Spleen (tissue), 11 donors: ENCODE measurements at regions not wholly inside any gene's neighbourhood (a gene's known extent, or its start where the extent isn't known, plus 50 kb on each side); places are given as distances from the start of the nearest gene placed in this dataset.

Experiments
- DNase-seq: peaks from one replicate; pipeline ENCODE4 v3.0.0-alpha.2; 2020
- H3K27ac ChIP-seq, 8 donors: fragments of 200-600 bp; sonication (generic) in 7 of 8; 1 replicate in 4 of 8; 2 replicates in 4 of 8; pipeline versions ENCODE4 v1.5.0 to v1.8.0; 2016 to 2021; ENCODE audit warnings: inconsistent platforms in 4 of 8, mild to moderate bottlenecking in 4 of 8, moderate library complexity in 1 of 8
- H3K27me3 ChIP-seq, 7 donors: fragments of 200-600 bp; sonication (generic) in 6 of 7; replicated peaks in 1 of 7; 1 replicate in 4 of 7; 2 replicates in 3 of 7; pipeline versions ENCODE4 v1.5.0 to v1.8.0; 2016 to 2021; ENCODE audit warnings: inconsistent platforms in 3 of 7, mild to moderate bottlenecking in 1 of 7
- H3K36me3 ChIP-seq, 6 donors: fragments of 200-600 bp; sonication (generic) in 5 of 6; 1 replicate in 4 of 6; 2 replicates in 2 of 6; pipeline versions ENCODE4 v1.5.0 to v1.8.0; 2016 to 2021; ENCODE audit warnings: inconsistent platforms in 2 of 6
- H3K4me1 ChIP-seq, 6 donors: fragments of 200-600 bp; sonication (generic) in 5 of 6; 1 replicate in 3 of 6; 2 replicates in 3 of 6; pipeline versions ENCODE4 v1.5.0 to v1.8.0; 2016 to 2021; ENCODE audit warnings: inconsistent platforms in 3 of 6
- H3K4me3 ChIP-seq, 8 donors: fragments of 200-600 bp; sonication (generic) in 7 of 8; 1 replicate in 4 of 8; 2 replicates in 4 of 8; pipeline versions ENCODE4 v1.5.0 to v1.8.0; 2016 to 2021; ENCODE audit warnings: inconsistent platforms in 4 of 8, mild to moderate bottlenecking in 4 of 8, moderate library complexity in 2 of 8
- H3K9me3 ChIP-seq, 8 donors: fragments of 200-600 bp; sonication (generic) in 7 of 8; 1 replicate in 4 of 8; 2 replicates in 4 of 8; pipeline versions ENCODE4 v1.5.0 to v1.8.0; 2016 to 2021; ENCODE audit warnings: inconsistent platforms in 4 of 8
- CTCF ChIP-seq, 11 experiments: fragments of 200-600 bp in 7 of 11; fragments of 450-650 bp in 4 of 11; sonication (generic) in 4 of 11; IDR thresholded peaks in 8 of 11; conservative IDR thresholded peaks in 3 of 11; 1 replicate in 7 of 11; 2 replicates in 4 of 11; pipeline versions ENCODE4 v1.4.0 to v1.8.0; 2016 to 2021; ENCODE audit warnings: antibody characterized with exemption in 11 of 11, inconsistent platforms in 4 of 11, mild to moderate bottlenecking in 1 of 11
- POLR2A ChIP-seq, 3 donors: fragments of 450-650 bp; IDR thresholded peaks; one replicate each; pipeline ENCODE4 v1.5.1; 2017; ENCODE audit warnings: antibody characterized with exemption in 3 of 3, mild to moderate bottlenecking in 1 of 3
- POLR2AphosphoS5 ChIP-seq, 3 donors: sonication (generic); formaldehyde crosslinking; IDR thresholded peaks; one replicate each; pipeline ENCODE4 v1.5.1; 2017; ENCODE audit warnings: antibody characterized with exemption in 3 of 3
- WGBS, 5 donors: extraction: QIAGEN DNeasy Blood & Tissue Kit in 3 of 5; methylation state at CpG; one replicate each; pipeline versions ENCODE4 v1.1.5 to v1.1.7; 2013 to 2018; 5-methylcytosine and 5-hydroxymethylcytosine counted together
- intact Hi-C: fragments of 100-400 bp; cut with DNase I; formaldehyde crosslinking; loops from one replicate; pipeline ENCODE4 v1.15.0; 2023; ENCODE audit warnings: low total_unique reads
- donor health status: healthy with polysubstance abuse.
- donor health status: DM: no; HTN: no; CAD: no; lungs with moderate emphysema.
- donor health status: DM: no; HTN: no; CAD: no.
- donor health status: Bipolar disorder and iron deficiency.
- donor health status: healthy.
- donor health status: DM: no; HTN: no; CAD: no.
- donor health status: DM: yes; HTN: yes; CAD: no.

DNA sequence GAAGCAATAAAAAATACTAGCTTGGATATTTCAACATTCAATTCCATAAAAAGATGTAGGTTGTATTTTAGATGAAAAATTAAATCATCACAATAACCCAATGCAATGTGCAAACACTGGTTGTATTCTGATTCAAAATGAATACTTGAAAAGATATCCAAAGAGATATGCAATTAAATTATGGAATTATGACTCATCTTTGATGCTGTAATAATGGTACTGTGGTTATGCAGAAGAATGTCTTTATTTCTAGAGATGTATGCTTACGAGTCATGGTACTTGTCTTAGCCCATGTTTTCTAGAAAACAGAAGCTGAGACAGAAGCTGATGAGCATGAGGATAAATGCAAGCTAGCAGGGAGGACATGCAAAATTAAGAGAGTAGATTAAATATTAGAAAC is 1941.4 kb upstream of the NUDT12 start:
- Histone ChIP-seq H3K36me3 (no peaks in the 10 kb centered on the region), H3K27ac (no peak overlapping the region), H3K4me3 (no peak overlapping the region), H3K4me1 (no peaks in the 10 kb centered on the region), H3K27me3 (no peaks in the 10 kb centered on the region), H3K9me3 (no peaks in the 10 kb centered on the region)
- TF ChIP-seq CTCF (IDR thresholded peaks at IDR 0.05 in 8 of 11, conservative IDR thresholded peaks at IDR 0.05 in 3 of 11) (no peak), POLR2AphosphoS5 (IDR thresholded peaks at IDR 0.05) (no peak), POLR2A (IDR thresholded peaks at IDR 0.05) (no peak)
- 66 to 96% (median 77%) methylated on average over 1 of the region's 1 CpG for WGBS, 5 donors
- intact Hi-C loops: no loop called here
- no peak for DNase-seq

- no peaks in the 10 kb centered on the region for H3K36me3 ChIP-seq
- 64 to 85% (median 76%) methylated on average over 1 of the region's 1 CpG for WGBS, 5 donors
- no peaks in the 10 kb centered on the region for H3K4me1 ChIP-seq
- no peak for DNase-seq
- no peak overlapping the region for H3K27ac ChIP-seq
- H3K4me3 ChIP-seq: no peak overlapping the region
- H3K27me3 ChIP-seq: no peaks in the 10 kb centered on the region
- intact Hi-C loops: no loop called here
- no peak for TF ChIP-seq POLR2A (IDR thresholded peaks at IDR 0.05)
- no peak for TF ChIP-seq POLR2AphosphoS5 (IDR thresholded peaks at IDR 0.05)
- no peaks in the 10 kb centered on the region for H3K9me3 ChIP-seq
Observed at GRCh38 chr5:105501315-105501714, 1938.7 kb upstream of the NUDT12 start.

DNA sequence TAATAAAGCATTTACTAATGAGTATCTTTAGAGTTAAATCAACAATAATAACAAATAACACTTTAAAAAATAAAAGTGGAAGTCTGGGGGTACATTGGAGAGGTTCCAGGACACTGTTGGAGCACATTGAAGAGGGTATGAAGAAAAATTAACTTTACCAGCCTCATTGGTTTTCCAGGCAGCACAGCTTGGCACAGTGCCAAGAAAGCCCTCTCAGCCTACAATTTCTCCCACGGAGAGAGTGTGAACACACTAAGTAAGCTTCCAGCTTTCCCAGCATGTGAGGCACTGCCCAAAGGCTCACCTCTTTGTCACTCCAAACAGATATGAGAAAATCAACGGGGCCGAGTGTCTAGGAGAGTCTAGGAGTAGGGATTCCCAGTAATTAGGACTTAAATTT is 1912.8 kb upstream of the NUDT12 start:
- Histone ChIP-seq H3K9me3 (peaks cover 0 to 40% (median 31%) of the 10 kb centered on the region in 8 donors), H3K27ac (no peak overlapping the region), H3K36me3 (no peaks in the 10 kb centered on the region), H3K27me3 (no peaks in the 10 kb centered on the region), H3K4me1 (no peaks in the 10 kb centered on the region), H3K4me3 (no peak overlapping the region)
- no peak for DNase-seq
- TF ChIP-seq POLR2A (IDR thresholded peaks at IDR 0.05) (no peak), POLR2AphosphoS5 (IDR thresholded peaks at IDR 0.05) (no peak), CTCF (IDR thresholded peaks at IDR 0.05 in 8 of 11, conservative IDR thresholded peaks at IDR 0.05 in 3 of 11) (no peak)
- WGBS, 5 donors: 66 to 84% (median 76%) methylated on average over 3 of the region's 3 CpGs
- intact Hi-C loops: no loop called here

DNA sequence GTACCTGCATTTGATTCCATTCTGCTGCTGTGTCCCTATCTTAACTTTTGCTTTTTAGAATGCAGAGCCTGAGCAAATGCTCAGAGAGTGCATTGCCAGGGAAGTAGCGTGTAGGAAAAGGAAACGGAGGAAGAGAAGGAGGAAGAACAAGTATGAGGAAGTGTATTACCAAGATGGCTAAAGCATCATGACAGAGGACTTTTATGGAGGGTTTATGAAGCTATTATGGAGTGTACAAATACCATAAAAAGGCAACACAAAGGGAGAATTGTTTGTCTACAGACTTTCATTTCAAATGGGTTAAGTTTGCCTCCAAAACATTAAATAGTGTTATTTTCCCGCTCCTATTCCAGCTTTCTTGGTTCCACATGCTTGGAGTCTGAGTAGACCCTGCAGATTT is 1899.8 kb upstream of the NUDT12 start:
- H3K4me1 ChIP-seq: no peaks in the 10 kb centered on the region
- TF ChIP-seq POLR2AphosphoS5 (IDR thresholded peaks at IDR 0.05) (no peak), CTCF (IDR thresholded peaks at IDR 0.05 in 8 of 11, conservative IDR thresholded peaks at IDR 0.05 in 3 of 11) (no peak), POLR2A (IDR thresholded peaks at IDR 0.05) (no peak)
- no peaks in the 10 kb centered on the region for H3K36me3 ChIP-seq
- no peak overlapping the region for H3K27ac ChIP-seq
- H3K9me3 ChIP-seq: peaks cover 0 to 39% (median 30%) of the 10 kb centered on the region in 8 donors
- H3K27me3 ChIP-seq: no peaks in the 10 kb centered on the region
- no peak overlapping the region for H3K4me3 ChIP-seq
- WGBS, 5 donors: 75 to 87% (median 81%) methylated on average over 3 of the region's 3 CpGs
- intact Hi-C loops: no loop called here
- DNase-seq: no peak

DNA sequence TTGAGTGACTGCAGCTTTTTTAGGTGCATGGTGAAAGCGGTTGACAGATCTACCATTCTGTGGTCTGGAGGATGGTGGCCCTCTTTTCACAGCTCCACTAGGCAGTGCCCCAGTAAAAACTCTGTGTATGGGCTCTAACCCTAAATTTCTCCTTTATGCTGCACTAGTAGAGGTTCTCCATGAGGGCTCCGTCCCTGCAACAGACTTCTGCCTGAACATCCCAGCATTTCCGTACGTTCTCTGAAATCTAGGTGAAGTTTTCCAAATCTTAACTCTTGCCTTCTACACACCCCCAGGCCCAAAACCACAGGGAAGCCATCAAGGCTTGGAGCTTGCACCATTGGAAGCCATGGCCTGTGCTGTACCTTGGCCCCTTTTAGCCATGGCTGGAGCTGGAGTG is 1898.1 kb upstream of the NUDT12 start:
- H3K27ac ChIP-seq: no peak overlapping the region
- intact Hi-C loops: no loop called here
- 88 to 94% (median 93%) methylated on average over 4 of the region's 4 CpGs for WGBS, 5 donors
- H3K36me3 ChIP-seq: no peaks in the 10 kb centered on the region
- H3K9me3 ChIP-seq: peaks cover 0 to 39% (median 30%) of the 10 kb centered on the region in 8 donors
- no peak for TF ChIP-seq CTCF (IDR thresholded peaks at IDR 0.05 in 8 of 11, conservative IDR thresholded peaks at IDR 0.05 in 3 of 11)
- no peak for TF ChIP-seq POLR2AphosphoS5 (IDR thresholded peaks at IDR 0.05)
- no peak for TF ChIP-seq POLR2A (IDR thresholded peaks at IDR 0.05)
- no peaks in the 10 kb centered on the region for H3K27me3 ChIP-seq
- no peak overlapping the region for H3K4me3 ChIP-seq
- no peak for DNase-seq
- no peaks in the 10 kb centered on the region for H3K4me1 ChIP-seq
